ENCODE measurements at regions not wholly inside any gene's neighbourhood (a gene's known extent, or its start where the extent isn't known, plus 50 kb on each side); places are given as distances from the start of the nearest gene placed in this dataset.

- TF ChIP-seq POLR2A (IDR thresholded peaks at IDR 0.05): no peak
- no peak for TF ChIP-seq CTCF (IDR thresholded peaks at IDR 0.05)
- no peak for TF ChIP-seq POLR2AphosphoS5 (IDR thresholded peaks at IDR 0.05; ENCODE audit: insufficient read depth in 1 of 2, low read depth in 1 of 2)
These were observed 234.9 kb downstream of the FAM170A start for GRCh38 chr5:119864286-119864685.
